MM.1S (cell line): ENCODE measurements at regions not wholly inside any gene's neighbourhood (a gene's known extent, or its start where the extent isn't known, plus 50 kb on each side); places are given as distances from the start of the nearest gene placed in this dataset.
"Not testable (repeated sequence)": the region's sequence is repeated elsewhere in the genome, so short reads cannot be mapped to it uniquely, and the experiment has no call there.

Experiments used
- DNase-seq: peaks from one replicate; pipeline ENCODE4 v3.0.0-alpha.2; 2015
- H2AFZ ChIP-seq: fragments of 300-600 bp; sonication (generic); 2 replicates; pipeline ENCODE4 v1.6.0; 2016; ENCODE audit warnings: antibody characterized with exemption, low read length
- H3F3A ChIP-seq: fragments of 300-600 bp; sonication (generic); 2 replicates; pipeline ENCODE4 v1.6.1; 2016; ENCODE audit warnings: mild to moderate bottlenecking, antibody characterized with exemption, low read length, moderate library complexity, mixed read lengths; ENCODE audit not compliant: insufficient read depth
- H3K27ac ChIP-seq: fragments of 300-600 bp; sonication (generic); 2 replicates; pipeline ENCODE4 v1.5.1; 2016; ENCODE audit warnings: mild to moderate bottlenecking, low read length
- H3K27me3 ChIP-seq: fragments of 300-600 bp; sonication (generic); replicated peaks from 2 replicates; pipeline ENCODE4 v1.6.0; 2016; ENCODE audit warnings: low read length; ENCODE audit not compliant: insufficient read depth
- H3K36me3 ChIP-seq: fragments of 300-600 bp; sonication (generic); replicated peaks from 2 replicates; pipeline ENCODE4 v1.6.1; 2016; ENCODE audit warnings: mild to moderate bottlenecking, low read length, mixed read lengths; ENCODE audit not compliant: insufficient read depth
- H3K4me1 ChIP-seq: fragments of 300-600 bp; sonication (generic); 2 replicates; pipeline ENCODE4 v1.6.1; 2016; ENCODE audit warnings: low read length, mixed read lengths
- H3K4me2 ChIP-seq: fragments of 300-600 bp; sonication (generic); 2 replicates; pipeline ENCODE4 v1.6.0; 2016; ENCODE audit warnings: low read depth, low read length
- H3K4me3 ChIP-seq: fragments of 300-600 bp; sonication (generic); 2 replicates; pipeline ENCODE4 v1.5.1; 2016; ENCODE audit warnings: low read length, mixed read lengths
- H3K79me2 ChIP-seq: fragments of 300-600 bp; sonication (generic); 2 replicates; pipeline ENCODE4 v1.6.1; 2016; ENCODE audit warnings: mixed run types, low read length, mixed read lengths
- H3K9ac ChIP-seq: fragments of 300-600 bp; sonication (generic); 2 replicates; pipeline ENCODE4 v1.6.1; 2016; ENCODE audit warnings: low read length, mixed read lengths
- H3K9me2 ChIP-seq: fragments of 300-600 bp; sonication (generic); replicated peaks from 2 replicates; pipeline ENCODE4 v1.6.1; 2016; ENCODE audit warnings: mild to moderate bottlenecking, low read length, mixed read lengths; ENCODE audit not compliant: insufficient read depth
- H3K9me3 ChIP-seq: fragments of 300-600 bp; sonication (generic); replicated peaks from 2 replicates; pipeline ENCODE4 v1.6.1; 2016; ENCODE audit warnings: mild to moderate bottlenecking, low read length, mixed read lengths; ENCODE audit not compliant: insufficient read depth
- H4K20me1 ChIP-seq: fragments of 300-600 bp; sonication (generic); 2 replicates; pipeline ENCODE4 v1.6.1; 2016; ENCODE audit warnings: mild to moderate bottlenecking, low read length, moderate library complexity, mixed read lengths; ENCODE audit not compliant: insufficient read depth
- EZH2 ChIP-seq: fragments of 300-600 bp; sonication (generic); optimal IDR thresholded peaks from 2 replicates; pipeline ENCODE3; 2017; ENCODE audit warnings: low read depth, mild to moderate bottlenecking, antibody characterized with exemption, low read length, mixed read lengths
- EZH2phosphoT487 ChIP-seq: fragments of 300-600 bp; sonication (generic); IDR thresholded peaks from 2 replicates; pipeline ENCODE4 v1.6.1; 2018; ENCODE audit warnings: antibody characterized with exemption, low read length
- TF ChIP-seq, protein P1 (sequence below): fragments of 300-600 bp; sonication (generic); IDR thresholded peaks from 2 replicates; pipeline ENCODE4 v1.5.1; 2016; ENCODE audit warnings: antibody characterized with exemption, low read length, mixed read lengths

DNA sequence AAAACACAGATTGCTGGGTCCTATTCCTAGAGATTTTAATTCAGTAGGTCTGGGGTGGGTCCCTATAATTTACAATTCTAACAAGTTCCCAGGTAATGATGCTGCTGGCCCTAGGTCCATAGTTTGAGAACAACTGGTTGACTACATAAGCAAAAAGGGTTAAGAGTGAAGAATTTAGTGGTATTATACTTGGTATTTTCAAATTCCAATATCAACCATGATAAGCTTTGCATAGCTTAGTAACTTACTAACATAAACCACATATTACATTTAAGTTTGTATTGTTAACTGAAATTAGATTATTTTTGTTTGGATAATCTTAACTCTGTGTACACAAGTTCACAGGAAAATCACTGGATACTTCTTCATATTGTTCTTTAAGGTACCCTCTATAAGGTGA is 862.9 kb upstream of the ACVR2A start:
- H3F3A ChIP-seq = no peaks in the 10 kb centered on the region
- no peaks in the 10 kb centered on the region for H3K79me2 ChIP-seq
- no peak overlapping the region for H2AFZ ChIP-seq
- no peak overlapping the region for H3K4me3 ChIP-seq
- H3K27ac ChIP-seq = no peak overlapping the region
- no peaks in the 10 kb centered on the region for H3K4me1 ChIP-seq
- no peaks in the 10 kb centered on the region for H4K20me1 ChIP-seq
- H3K9me3 ChIP-seq = no peaks in the 10 kb centered on the region
- no peaks in the 10 kb centered on the region for H3K9me2 ChIP-seq
- H3K4me2 ChIP-seq = no peak overlapping the region
- no peaks in the 10 kb centered on the region for H3K27me3 ChIP-seq
- no peaks in the 10 kb centered on the region for H3K36me3 ChIP-seq
- TF ChIP-seq EZH2 (no peak), EZH2phosphoT487 (no peak)
- TF ChIP-seq, protein P1, sequence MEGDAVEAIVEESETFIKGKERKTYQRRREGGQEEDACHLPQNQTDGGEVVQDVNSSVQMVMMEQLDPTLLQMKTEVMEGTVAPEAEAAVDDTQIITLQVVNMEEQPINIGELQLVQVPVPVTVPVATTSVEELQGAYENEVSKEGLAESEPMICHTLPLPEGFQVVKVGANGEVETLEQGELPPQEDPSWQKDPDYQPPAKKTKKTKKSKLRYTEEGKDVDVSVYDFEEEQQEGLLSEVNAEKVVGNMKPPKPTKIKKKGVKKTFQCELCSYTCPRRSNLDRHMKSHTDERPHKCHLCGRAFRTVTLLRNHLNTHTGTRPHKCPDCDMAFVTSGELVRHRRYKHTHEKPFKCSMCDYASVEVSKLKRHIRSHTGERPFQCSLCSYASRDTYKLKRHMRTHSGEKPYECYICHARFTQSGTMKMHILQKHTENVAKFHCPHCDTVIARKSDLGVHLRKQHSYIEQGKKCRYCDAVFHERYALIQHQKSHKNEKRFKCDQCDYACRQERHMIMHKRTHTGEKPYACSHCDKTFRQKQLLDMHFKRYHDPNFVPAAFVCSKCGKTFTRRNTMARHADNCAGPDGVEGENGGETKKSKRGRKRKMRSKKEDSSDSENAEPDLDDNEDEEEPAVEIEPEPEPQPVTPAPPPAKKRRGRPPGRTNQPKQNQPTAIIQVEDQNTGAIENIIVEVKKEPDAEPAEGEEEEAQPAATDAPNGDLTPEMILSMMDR = no peak
- H3K9ac ChIP-seq = no peak overlapping the region
- no peak for DNase-seq

GRCh38 chr2:146979746-146980145 is 865.1 kb upstream of the ACVR2A start:
- H3K9me3 ChIP-seq = no peaks in the 10 kb centered on the region
- TF ChIP-seq EZH2 = no peak
- TF ChIP-seq EZH2phosphoT487 = no peak
- TF ChIP-seq, protein P1 = no peak
- H3K9ac ChIP-seq = no peak overlapping the region
- H4K20me1 ChIP-seq = no peaks in the 10 kb centered on the region
- no peaks in the 10 kb centered on the region for H3F3A ChIP-seq
- H3K27me3 ChIP-seq = no peaks in the 10 kb centered on the region
- no peaks in the 10 kb centered on the region for H3K36me3 ChIP-seq
- no peaks in the 10 kb centered on the region for H3K4me1 ChIP-seq
- no peaks in the 10 kb centered on the region for H3K79me2 ChIP-seq
- DNase-seq = no peak
- H2AFZ ChIP-seq = no peak overlapping the region
- no peak overlapping the region for H3K4me2 ChIP-seq
- no peak overlapping the region for H3K27ac ChIP-seq
- H3K4me3 ChIP-seq = no peak overlapping the region
- H3K9me2 ChIP-seq = no peaks in the 10 kb centered on the region

- Histone ChIP-seq H3K4me3 (no peak overlapping the region), H3K36me3 (no peaks in the 10 kb centered on the region), H3F3A (no peaks in the 10 kb centered on the region), H4K20me1 (no peaks in the 10 kb centered on the region), H3K79me2 (no peaks in the 10 kb centered on the region), H2AFZ (no peak overlapping the region), H3K9ac (no peak overlapping the region), H3K4me1 (no peaks in the 10 kb centered on the region), H3K27ac (no peak overlapping the region), H3K4me2 (no peak overlapping the region), H3K9me2 (no peaks in the 10 kb centered on the region), H3K9me3 (no peaks in the 10 kb centered on the region), H3K27me3 (no peaks in the 10 kb centered on the region)
- DNase-seq = no peak
- TF ChIP-seq EZH2 (no peak), EZH2phosphoT487 (no peak)
- TF ChIP-seq, protein P1 = no peak
Measured at GRCh38 chr2:146978577-146979555, 866.0 kb upstream of the ACVR2A start.

GRCh38 chr2:146970981-146971380 is 873.8 kb upstream of the ACVR2A start:
- H3K36me3 ChIP-seq, H3K9me3 ChIP-seq, H3K4me2 ChIP-seq, H3F3A ChIP-seq, H3K9me2 ChIP-seq, H3K79me2 ChIP-seq, H3K27ac ChIP-seq, H4K20me1 ChIP-seq, H3K4me1 ChIP-seq, H3K27me3 ChIP-seq, H3K9ac ChIP-seq, H2AFZ ChIP-seq, DNase-seq, H3K4me3 ChIP-seq: not testable (repeated sequence)

DNA sequence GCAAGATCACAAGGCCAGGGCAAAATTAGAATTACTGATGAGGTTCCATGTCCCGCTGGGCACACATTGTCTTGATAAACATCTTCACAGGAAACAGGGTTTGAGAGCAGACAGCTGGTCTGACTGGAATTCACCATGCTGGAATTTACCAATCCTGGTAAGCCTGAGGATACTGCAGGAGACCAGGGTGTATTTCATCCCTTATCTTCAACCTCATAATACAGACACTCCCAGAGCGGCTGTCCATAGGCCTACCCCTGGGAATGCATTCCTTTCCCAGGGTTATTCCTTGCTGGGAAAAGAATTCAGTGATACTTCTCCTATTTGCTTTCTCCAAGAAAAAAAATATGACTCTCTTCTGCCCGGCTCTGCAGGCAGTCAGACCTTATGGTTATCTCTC is 875.1 kb upstream of the ACVR2A start:
- H3K4me2 ChIP-seq, H3K9me2 ChIP-seq, H3K79me2 ChIP-seq, H3F3A ChIP-seq, H3K27ac ChIP-seq, H3K4me3 ChIP-seq, H4K20me1 ChIP-seq, H2AFZ ChIP-seq, H3K36me3 ChIP-seq, H3K4me1 ChIP-seq, H3K27me3 ChIP-seq, H3K9ac ChIP-seq, DNase-seq, H3K9me3 ChIP-seq: not testable (repeated sequence)
